GM20000 (cell line): ENCODE measurements at regions not wholly inside any gene's neighbourhood (a gene's known extent, or its start where the extent isn't known, plus 50 kb on each side); places are given as distances from the start of the nearest gene placed in this dataset.
"Not testable (repeated sequence)": the region's sequence is repeated elsewhere in the genome, so short reads cannot be mapped to it uniquely, and the experiment has no call there.

Experiments used
- DNase-seq: peaks from one replicate; pipeline ENCODE4 v3.0.0; 2012; ENCODE audit warnings: low spot score
- CTCF ChIP-seq: IDR thresholded peaks from 2 replicates; pipeline ENCODE4 v1.5.1; 2012; ENCODE audit warnings: mild to moderate bottlenecking, control low read depth; ENCODE audit errors: extremely low read depth, missing control alignments

- no peak for TF ChIP-seq CTCF
- no peak for DNase-seq
Measured at GRCh38 chr2:237000481-237000880, 85.2 kb upstream of the COPS8 start.

- DNase-seq: not testable (repeated sequence)
Measured at GRCh38 chr2:237005341-237005740, 80.3 kb upstream of the COPS8 start.

GRCh38 chr2:237011206-237011795 is 74.4 kb upstream of the COPS8 start:
- no peak for TF ChIP-seq CTCF
- DNase-seq: no peak

- DNase-seq: no peak
- TF ChIP-seq CTCF: no peak
Measured at GRCh38 chr2:237012004-237012403, 73.7 kb upstream of the COPS8 start.

GRCh38 chr2:237012577-237013267 is 73.0 kb upstream of the COPS8 start:
- no peak for DNase-seq

GRCh38 chr2:237016121-237016915 is 69.4 kb upstream of the COPS8 start:
- DNase-seq: no peak
- TF ChIP-seq CTCF: no peak

More at GRCh38 chr2:237012577-237013267, 73.0 kb upstream of the COPS8 start:
- no peak for TF ChIP-seq CTCF

GRCh38 chr2:237020090-237020489 is 65.6 kb upstream of the COPS8 start:
- no peak for TF ChIP-seq CTCF
- no peak for DNase-seq
